ENCODE measurements at regions not wholly inside any gene's neighbourhood (a gene's known extent, or its start where the extent isn't known, plus 50 kb on each side); places are given as distances from the start of the nearest gene placed in this dataset.

DNA sequence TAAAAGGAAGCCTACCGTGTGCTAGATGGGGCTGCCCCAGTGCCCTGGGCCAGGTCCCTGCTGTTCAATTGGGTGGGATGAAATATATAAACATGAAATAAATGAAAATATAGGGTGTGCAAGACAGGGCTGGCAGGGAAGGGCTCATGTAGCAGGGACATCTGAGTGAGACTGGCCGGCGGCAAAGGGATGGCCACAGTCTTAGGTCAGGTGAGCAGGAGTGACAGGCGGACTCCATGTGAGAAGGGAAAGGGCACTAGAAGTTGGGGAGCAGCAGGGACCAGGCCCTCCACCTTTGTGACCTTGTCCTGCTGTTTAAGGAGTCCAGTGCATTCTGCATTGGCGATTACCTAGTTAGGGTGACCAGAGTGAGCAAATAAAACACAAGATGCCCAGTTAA is 207.6 kb upstream of the ZNF32 start:
- TF ChIP-seq GABPA (IDR thresholded peaks at IDR 0.05; ENCODE audit: low read depth) (no peak), EP300 (IDR thresholded peaks at IDR 0.05; ENCODE audit: borderline replicate concordance in 1 of 2, low read depth in 1 of 2, low read length in 1 of 2) (no peak), ELF1 (IDR thresholded peaks at IDR 0.05) (no peak), YY1 (IDR thresholded peaks at IDR 0.05; ENCODE audit: low read depth) (no peak), RXRA (IDR thresholded peaks at IDR 0.05; ENCODE audit: borderline replicate concordance, low read depth) (no peak), SIN3A (IDR thresholded peaks at IDR 0.05; ENCODE audit: borderline replicate concordance, low read depth, low read length) (no peak), POLR2AphosphoS5 (IDR thresholded peaks at IDR 0.05; ENCODE audit: low read depth, low read length) (no peak)
- TF ChIP-seq, protein P1, sequence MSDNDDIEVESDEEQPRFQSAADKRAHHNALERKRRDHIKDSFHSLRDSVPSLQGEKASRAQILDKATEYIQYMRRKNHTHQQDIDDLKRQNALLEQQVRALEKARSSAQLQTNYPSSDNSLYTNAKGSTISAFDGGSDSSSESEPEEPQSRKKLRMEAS (IDR thresholded peaks at IDR 0.05; ENCODE audit: low read depth): no peak
- TF ChIP-seq, protein P2, sequence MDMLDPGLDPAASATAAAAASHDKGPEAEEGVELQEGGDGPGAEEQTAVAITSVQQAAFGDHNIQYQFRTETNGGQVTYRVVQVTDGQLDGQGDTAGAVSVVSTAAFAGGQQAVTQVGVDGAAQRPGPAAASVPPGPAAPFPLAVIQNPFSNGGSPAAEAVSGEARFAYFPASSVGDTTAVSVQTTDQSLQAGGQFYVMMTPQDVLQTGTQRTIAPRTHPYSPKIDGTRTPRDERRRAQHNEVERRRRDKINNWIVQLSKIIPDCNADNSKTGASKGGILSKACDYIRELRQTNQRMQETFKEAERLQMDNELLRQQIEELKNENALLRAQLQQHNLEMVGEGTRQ (IDR thresholded peaks at IDR 0.05; ENCODE audit: borderline replicate concordance, low read depth, low read length): no peak
- TF ChIP-seq, protein P3, sequence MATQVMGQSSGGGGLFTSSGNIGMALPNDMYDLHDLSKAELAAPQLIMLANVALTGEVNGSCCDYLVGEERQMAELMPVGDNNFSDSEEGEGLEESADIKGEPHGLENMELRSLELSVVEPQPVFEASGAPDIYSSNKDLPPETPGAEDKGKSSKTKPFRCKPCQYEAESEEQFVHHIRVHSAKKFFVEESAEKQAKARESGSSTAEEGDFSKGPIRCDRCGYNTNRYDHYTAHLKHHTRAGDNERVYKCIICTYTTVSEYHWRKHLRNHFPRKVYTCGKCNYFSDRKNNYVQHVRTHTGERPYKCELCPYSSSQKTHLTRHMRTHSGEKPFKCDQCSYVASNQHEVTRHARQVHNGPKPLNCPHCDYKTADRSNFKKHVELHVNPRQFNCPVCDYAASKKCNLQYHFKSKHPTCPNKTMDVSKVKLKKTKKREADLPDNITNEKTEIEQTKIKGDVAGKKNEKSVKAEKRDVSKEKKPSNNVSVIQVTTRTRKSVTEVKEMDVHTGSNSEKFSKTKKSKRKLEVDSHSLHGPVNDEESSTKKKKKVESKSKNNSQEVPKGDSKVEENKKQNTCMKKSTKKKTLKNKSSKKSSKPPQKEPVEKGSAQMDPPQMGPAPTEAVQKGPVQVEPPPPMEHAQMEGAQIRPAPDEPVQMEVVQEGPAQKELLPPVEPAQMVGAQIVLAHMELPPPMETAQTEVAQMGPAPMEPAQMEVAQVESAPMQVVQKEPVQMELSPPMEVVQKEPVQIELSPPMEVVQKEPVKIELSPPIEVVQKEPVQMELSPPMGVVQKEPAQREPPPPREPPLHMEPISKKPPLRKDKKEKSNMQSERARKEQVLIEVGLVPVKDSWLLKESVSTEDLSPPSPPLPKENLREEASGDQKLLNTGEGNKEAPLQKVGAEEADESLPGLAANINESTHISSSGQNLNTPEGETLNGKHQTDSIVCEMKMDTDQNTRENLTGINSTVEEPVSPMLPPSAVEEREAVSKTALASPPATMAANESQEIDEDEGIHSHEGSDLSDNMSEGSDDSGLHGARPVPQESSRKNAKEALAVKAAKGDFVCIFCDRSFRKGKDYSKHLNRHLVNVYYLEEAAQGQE (IDR thresholded peaks at IDR 0.05; ENCODE audit: low read depth, low read length): no peak
- TF ChIP-seq, protein P4, sequence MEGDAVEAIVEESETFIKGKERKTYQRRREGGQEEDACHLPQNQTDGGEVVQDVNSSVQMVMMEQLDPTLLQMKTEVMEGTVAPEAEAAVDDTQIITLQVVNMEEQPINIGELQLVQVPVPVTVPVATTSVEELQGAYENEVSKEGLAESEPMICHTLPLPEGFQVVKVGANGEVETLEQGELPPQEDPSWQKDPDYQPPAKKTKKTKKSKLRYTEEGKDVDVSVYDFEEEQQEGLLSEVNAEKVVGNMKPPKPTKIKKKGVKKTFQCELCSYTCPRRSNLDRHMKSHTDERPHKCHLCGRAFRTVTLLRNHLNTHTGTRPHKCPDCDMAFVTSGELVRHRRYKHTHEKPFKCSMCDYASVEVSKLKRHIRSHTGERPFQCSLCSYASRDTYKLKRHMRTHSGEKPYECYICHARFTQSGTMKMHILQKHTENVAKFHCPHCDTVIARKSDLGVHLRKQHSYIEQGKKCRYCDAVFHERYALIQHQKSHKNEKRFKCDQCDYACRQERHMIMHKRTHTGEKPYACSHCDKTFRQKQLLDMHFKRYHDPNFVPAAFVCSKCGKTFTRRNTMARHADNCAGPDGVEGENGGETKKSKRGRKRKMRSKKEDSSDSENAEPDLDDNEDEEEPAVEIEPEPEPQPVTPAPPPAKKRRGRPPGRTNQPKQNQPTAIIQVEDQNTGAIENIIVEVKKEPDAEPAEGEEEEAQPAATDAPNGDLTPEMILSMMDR (IDR thresholded peaks at IDR 0.05): no peak
